SJCRH30 (cell line): ENCODE measurements at regions not wholly inside any gene's neighbourhood (a gene's known extent, or its start where the extent isn't known, plus 50 kb on each side); places are given as distances from the start of the nearest gene placed in this dataset.
"Not testable (repeated sequence)": the region's sequence is repeated elsewhere in the genome, so short reads cannot be mapped to it uniquely, and the experiment has no call there.

Experiments
- DNase-seq, 2 experiments: peaks; one replicate each; pipeline ENCODE4 v3.0.0-alpha.2; 2015 to 2020
- H3K27ac ChIP-seq: fragments of 250-450 bp; sonication (Bioruptor Pico); 2 replicates; pipeline ENCODE4 v1.5.1; 2020; ENCODE audit warnings: mild to moderate bottlenecking, moderate library complexity
- H3K27me3 ChIP-seq: fragments of 250-450 bp; sonication (Bioruptor Pico); 2 replicates; pipeline ENCODE4 v1.5.1; 2020; ENCODE audit warnings: mild to moderate bottlenecking, moderate library complexity
- H3K36me3 ChIP-seq: fragments of 250-450 bp; sonication (Bioruptor Pico); 2 replicates; pipeline ENCODE4 v1.5.1; 2020; ENCODE audit warnings: mild to moderate bottlenecking, moderate library complexity
- H3K4me1 ChIP-seq: fragments of 250-450 bp; sonication (Bioruptor Pico); 2 replicates; pipeline ENCODE4 v1.5.1; 2020; ENCODE audit warnings: mild to moderate bottlenecking, moderate library complexity
- H3K4me3 ChIP-seq: fragments of 250-450 bp; sonication (Bioruptor Pico); 2 replicates; pipeline ENCODE4 v1.5.1; 2020; ENCODE audit warnings: mild to moderate bottlenecking, moderate library complexity
- H3K9me3 ChIP-seq: fragments of 250-450 bp; sonication (Bioruptor Pico); replicated peaks from 2 replicates; pipeline ENCODE4 v1.5.1; 2020; ENCODE audit warnings: mild to moderate bottlenecking, moderate library complexity

- Histone ChIP-seq H3K36me3 (no peaks in the 10 kb centered on the region), H3K27me3 (no peaks in the 10 kb centered on the region), H3K27ac (no peak overlapping the region), H3K4me3 (no peak overlapping the region), H3K4me1 (no peaks in the 10 kb centered on the region), H3K9me3 (no peaks in the 10 kb centered on the region; the same call in 1 of the 2 replicates)
- DNase-seq: no peak
Measured at GRCh38 chr11:121866754-121867153, 249.3 kb downstream of the BLID start.

DNA sequence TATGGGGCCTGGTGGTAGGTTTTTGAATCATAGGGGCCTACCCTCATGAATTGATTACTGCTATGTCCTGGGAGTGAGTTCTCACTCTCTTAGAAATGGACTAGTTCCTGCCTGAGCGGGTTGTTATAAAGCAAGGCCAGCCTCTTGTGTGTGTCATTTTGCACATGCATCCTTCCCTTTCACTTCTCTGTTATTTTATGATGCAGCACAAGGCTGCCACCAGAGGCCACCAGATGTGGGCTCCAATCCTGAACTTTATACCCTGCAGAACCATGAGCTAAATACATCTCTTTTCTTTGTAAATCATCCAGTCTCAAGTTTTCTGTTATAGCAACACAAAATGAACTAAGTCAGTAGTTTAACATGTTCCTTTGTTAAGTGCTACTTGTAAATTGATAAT, 251.4 kb downstream of the BLID start:
- DNase-seq: no peak
- no peaks in the 10 kb centered on the region for H3K27me3 ChIP-seq
- no peak overlapping the region for H3K4me3 ChIP-seq
- no peak overlapping the region for H3K27ac ChIP-seq
- H3K9me3 ChIP-seq: no peaks in the 10 kb centered on the region; the same call in 1 of the 2 replicates
- no peaks in the 10 kb centered on the region for H3K4me1 ChIP-seq
- no peaks in the 10 kb centered on the region for H3K36me3 ChIP-seq

- H3K4me1 ChIP-seq: no peaks in the 10 kb centered on the region
- H3K36me3 ChIP-seq: no peaks in the 10 kb centered on the region
- H3K9me3 ChIP-seq: no peaks in the 10 kb centered on the region; the same call in 1 of the 2 replicates
- H3K27ac ChIP-seq: no peak overlapping the region
- no peak for DNase-seq
- no peak overlapping the region for H3K4me3 ChIP-seq
- H3K27me3 ChIP-seq: no peaks in the 10 kb centered on the region
Measured at GRCh38 chr11:121863126-121863525, 252.9 kb downstream of the BLID start.

DNA sequence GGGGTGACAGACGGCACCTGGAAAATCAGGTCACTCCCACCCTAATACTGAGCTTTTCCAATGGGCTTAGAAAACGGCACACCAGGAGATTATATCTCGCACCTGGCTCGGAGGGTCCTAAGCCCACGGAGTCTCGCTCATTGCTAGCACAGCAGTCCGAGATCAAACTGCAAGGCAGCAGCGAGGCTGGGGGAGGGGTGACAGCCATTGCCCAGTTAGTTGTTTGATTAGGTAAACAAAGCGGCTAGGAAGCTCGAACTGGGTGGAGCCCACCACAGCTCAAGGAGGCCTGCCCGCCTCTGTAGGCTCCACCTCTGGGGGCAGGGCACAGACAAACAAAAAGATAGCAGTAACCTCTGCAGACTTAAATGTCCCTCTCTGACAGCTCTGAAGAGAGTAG, 260.9 kb downstream of the BLID start:
- H3K36me3 ChIP-seq, H3K9me3 ChIP-seq: not testable (repeated sequence)

DNA sequence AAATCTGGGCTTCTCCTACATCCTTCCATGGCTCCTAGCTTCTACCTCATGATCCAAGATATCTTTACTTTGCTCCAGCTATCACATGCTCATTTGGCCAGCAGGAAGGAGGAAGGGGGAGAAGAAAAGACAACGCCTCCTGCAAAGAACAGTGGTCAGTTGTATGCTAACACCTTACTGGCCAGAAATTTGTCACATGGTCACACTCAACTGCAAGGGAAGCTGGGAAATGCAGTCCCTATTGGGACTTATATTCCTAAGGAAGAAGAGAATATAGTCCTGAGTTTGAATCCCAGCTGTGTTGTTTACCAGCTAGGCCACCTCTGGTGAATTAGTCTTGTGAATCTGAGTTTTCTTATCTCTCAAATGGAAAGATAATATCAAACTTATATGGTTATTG, 272.0 kb downstream of the BLID start:
- no peak overlapping the region for H3K27ac ChIP-seq
- peaks cover 12% of the 10 kb centered on the region for H3K4me1 ChIP-seq
- DNase-seq: no peak
- H3K4me3 ChIP-seq: no peak overlapping the region
- H3K36me3 ChIP-seq: peaks cover 5% of the 10 kb centered on the region; the same call in 1 of the 2 replicates
- H3K27me3 ChIP-seq: no peaks in the 10 kb centered on the region
- no peaks in the 10 kb centered on the region for H3K9me3 ChIP-seq

More for the DNA sequence above, 260.9 kb downstream of the BLID start:
- not testable (repeated sequence) for DNase-seq, H3K27me3 ChIP-seq, H3K4me1 ChIP-seq, H3K27ac ChIP-seq, H3K4me3 ChIP-seq

GRCh38 chr11:121842192-121842585, 273.8 kb downstream of the BLID start:
- DNase-seq: no peak
- peaks cover 5% of the 10 kb centered on the region; the same call in 1 of the 2 replicates for H3K36me3 ChIP-seq
- peaks cover 12% of the 10 kb centered on the region for H3K4me1 ChIP-seq
- no peaks in the 10 kb centered on the region for H3K9me3 ChIP-seq
- H3K27ac ChIP-seq: peak overlapping the region; percentile 82; the same call in 1 of the 2 replicates
- no peak overlapping the region for H3K4me3 ChIP-seq
- no peaks in the 10 kb centered on the region for H3K27me3 ChIP-seq

DNA sequence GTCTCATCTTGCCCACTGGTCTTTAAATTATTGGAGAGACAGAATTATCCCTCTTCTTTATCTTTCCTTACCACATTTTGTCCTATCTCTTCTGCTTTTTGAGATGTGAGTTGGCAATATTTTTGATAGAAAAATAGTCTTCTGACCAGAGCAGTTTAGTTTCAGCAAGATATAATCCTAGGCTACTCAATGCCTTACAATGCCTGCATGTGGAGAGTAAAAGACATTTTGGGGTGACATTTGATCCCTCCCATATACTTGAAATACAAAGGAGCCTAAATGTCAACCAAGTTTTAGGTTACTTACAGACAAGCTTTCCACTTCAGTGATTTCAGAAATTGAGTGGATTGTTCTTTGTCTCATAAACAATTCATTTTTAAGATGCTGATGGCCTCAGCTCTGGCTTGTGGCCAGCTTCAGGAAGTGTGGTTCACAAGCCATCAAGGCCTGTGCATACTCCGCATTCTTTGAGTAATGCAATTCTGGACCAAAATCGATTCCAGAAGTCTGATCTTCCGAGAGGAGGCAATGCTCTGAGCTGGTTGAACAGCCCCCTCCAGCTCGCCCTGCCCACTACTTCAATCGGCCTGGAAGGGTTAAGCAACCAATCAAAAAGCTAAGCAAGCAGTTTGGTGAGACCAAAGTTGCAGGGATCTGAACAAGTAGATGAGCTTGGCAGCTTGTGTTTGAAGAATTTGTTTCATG, 274.4 kb downstream of the BLID start:
- Histone ChIP-seq H3K36me3 (peaks cover 5% of the 10 kb centered on the region; the same call in 1 of the 2 replicates), H3K27ac (peak overlapping the region; percentile 82), H3K4me3 (peak overlapping the region; percentile 16), H3K27me3 (no peaks in the 10 kb centered on the region), H3K9me3 (no peaks in the 10 kb centered on the region), H3K4me1 (peaks cover 12% of the 10 kb centered on the region)
- DNase-seq: peak; percentile 70 to 79

GRCh38 chr11:121839781-121840180, 276.2 kb downstream of the BLID start:
- no peak overlapping the region for H3K4me3 ChIP-seq
- H3K27me3 ChIP-seq: no peaks in the 10 kb centered on the region
- H3K27ac ChIP-seq: no peak overlapping the region
- no peaks in the 10 kb centered on the region for H3K9me3 ChIP-seq
- DNase-seq: no peak
- peaks cover 5% of the 10 kb centered on the region; the same call in 1 of the 2 replicates for H3K36me3 ChIP-seq
- H3K4me1 ChIP-seq: peaks cover 12% of the 10 kb centered on the region

DNA sequence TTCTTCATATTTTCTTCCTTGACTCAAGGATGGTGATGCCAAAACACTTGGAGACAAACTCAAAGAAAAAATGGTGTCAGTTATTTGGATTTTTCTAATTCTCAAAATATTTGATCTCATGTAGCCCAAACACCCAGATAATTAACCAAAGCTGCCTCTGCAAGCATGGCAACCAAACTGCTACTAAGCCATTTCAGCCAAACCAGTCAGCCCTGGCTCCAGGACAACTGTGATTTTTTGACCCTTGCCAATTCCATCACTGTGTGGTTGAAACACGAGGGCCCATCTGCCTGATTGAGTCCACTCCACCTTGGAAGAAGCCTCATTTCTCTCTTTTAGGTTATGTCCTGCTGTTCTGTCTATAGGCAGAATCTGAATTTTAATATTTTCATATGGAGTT, 277.4 kb downstream of the BLID start:
- no peak overlapping the region for H3K4me3 ChIP-seq
- DNase-seq: no peak
- no peaks in the 10 kb centered on the region for H3K27me3 ChIP-seq
- no peak overlapping the region for H3K27ac ChIP-seq
- H3K9me3 ChIP-seq: peaks cover 10% of the 10 kb centered on the region; the same call in 1 of the 2 replicates
- H3K4me1 ChIP-seq: peaks cover 12% of the 10 kb centered on the region
- H3K36me3 ChIP-seq: peaks cover 5% of the 10 kb centered on the region; the same call in 1 of the 2 replicates

- H3K4me1 ChIP-seq: no peaks in the 10 kb centered on the region
- H3K27me3 ChIP-seq: no peaks in the 10 kb centered on the region
- no peak overlapping the region for H3K4me3 ChIP-seq
- peaks cover 4% of the 10 kb centered on the region for H3K36me3 ChIP-seq
- DNase-seq: no peak
- H3K27ac ChIP-seq: no peak overlapping the region
- H3K9me3 ChIP-seq: peaks cover 10% of the 10 kb centered on the region; the same call in 1 of the 2 replicates
Measured at GRCh38 chr11:121833970-121834369, 282.0 kb downstream of the BLID start.

- peak; percentile 22 to 51 for DNase-seq
Measured at GRCh38 chr11:121829159-121829643, 286.8 kb downstream of the BLID start.

DNA sequence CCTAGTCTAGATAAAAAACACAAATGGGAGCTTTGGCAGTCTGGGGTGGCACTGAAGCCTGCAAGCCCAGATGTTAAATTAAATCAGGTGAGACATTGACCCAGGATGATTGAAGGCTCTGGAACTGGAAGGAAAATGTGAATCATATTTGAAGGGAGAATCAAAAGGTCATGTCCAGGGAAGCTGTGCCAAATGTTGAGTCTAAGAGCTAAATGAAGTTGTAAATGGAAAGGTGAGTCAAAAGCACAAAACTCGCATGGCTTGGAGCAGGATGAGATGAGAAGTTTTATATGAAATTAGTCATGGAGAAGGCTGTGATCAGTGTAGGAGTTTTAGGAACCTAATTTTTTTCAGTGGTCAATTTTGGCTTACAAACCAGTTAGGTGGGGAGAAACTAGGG, 301.1 kb downstream of the BLID start:
- Histone ChIP-seq H3K4me1 (no peaks in the 10 kb centered on the region), H3K4me3 (no peak overlapping the region), H3K9me3 (peaks cover 8% of the 10 kb centered on the region), H3K27ac (no peak overlapping the region), H3K27me3 (no peaks in the 10 kb centered on the region), H3K36me3 (no peaks in the 10 kb centered on the region; the same call in 1 of the 2 replicates)
- DNase-seq: no peak

More at GRCh38 chr11:121829159-121829643, 286.8 kb downstream of the BLID start:
- H3K36me3 ChIP-seq: peaks cover 4% of the 10 kb centered on the region
- H3K27me3 ChIP-seq: no peaks in the 10 kb centered on the region
- H3K9me3 ChIP-seq: peaks cover 5% of the 10 kb centered on the region; the same call in 1 of the 2 replicates
- no peaks in the 10 kb centered on the region for H3K4me1 ChIP-seq
- no peak overlapping the region for H3K4me3 ChIP-seq
- 0 out of 2 replicates have a peak overlapping the region, but pooled peaks have one; percentile 14 for H3K27ac ChIP-seq

DNA sequence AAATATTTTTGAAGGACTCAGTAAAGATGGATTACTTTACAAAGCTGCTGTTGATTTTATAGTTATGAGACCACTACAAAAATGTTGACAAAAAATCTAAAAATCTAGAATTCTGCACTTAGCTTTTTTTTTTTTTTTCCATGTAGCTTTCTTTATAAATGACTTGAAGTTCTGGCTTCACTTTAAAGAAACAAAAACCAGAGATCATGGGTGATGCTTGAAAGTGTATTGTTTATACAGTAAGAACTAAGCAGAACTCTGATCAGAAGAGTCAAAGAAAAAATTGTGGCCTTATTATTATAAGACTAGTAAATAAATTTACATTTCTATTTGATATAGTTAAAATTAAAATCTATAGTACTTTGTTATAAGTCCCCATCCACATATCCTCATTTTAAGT, 301.7 kb downstream of the BLID start:
- Histone ChIP-seq H3K27me3 (no peaks in the 10 kb centered on the region), H3K27ac (no peak overlapping the region), H3K36me3 (no peaks in the 10 kb centered on the region), H3K4me3 (no peak overlapping the region), H3K4me1 (no peaks in the 10 kb centered on the region), H3K9me3 (peaks cover 8% of the 10 kb centered on the region; the same call in 1 of the 2 replicates)
- no peak for DNase-seq

GRCh38 chr11:121810291-121810690, 305.7 kb downstream of the BLID start:
- DNase-seq: no peak
- no peak overlapping the region for H3K4me3 ChIP-seq
- peaks cover 8% of the 10 kb centered on the region; the same call in 1 of the 2 replicates for H3K9me3 ChIP-seq
- no peak overlapping the region for H3K27ac ChIP-seq
- H3K4me1 ChIP-seq: no peaks in the 10 kb centered on the region
- H3K36me3 ChIP-seq: no peaks in the 10 kb centered on the region
- H3K27me3 ChIP-seq: no peaks in the 10 kb centered on the region

DNA sequence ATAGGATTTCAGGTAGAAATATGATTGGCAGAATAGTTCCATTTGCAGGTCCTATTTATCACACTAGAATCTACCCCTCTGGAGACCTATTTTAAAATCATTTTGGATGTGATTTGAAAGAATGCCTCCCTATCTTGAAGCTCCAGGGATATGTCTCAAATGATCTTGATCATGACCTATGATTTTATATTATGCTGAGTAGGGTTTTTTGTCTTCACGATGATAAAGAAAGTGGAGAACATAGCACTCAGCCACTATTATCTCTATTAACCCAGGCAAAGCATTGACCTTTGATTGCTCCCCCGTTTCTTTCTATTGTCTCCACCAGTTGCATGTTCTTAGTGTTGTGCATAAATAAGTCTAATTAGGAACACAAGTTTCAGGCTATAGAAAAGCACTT, 307.9 kb downstream of the BLID start:
- Histone ChIP-seq H3K4me1 (peaks cover 5% of the 10 kb centered on the region), H3K9me3 (peaks cover 8% of the 10 kb centered on the region; the same call in 1 of the 2 replicates)

More for the DNA sequence above, 307.9 kb downstream of the BLID start:
- Histone ChIP-seq H3K27ac (no peak overlapping the region), H3K36me3 (no peaks in the 10 kb centered on the region), H3K4me3 (no peak overlapping the region), H3K27me3 (no peaks in the 10 kb centered on the region)
- no peak for DNase-seq
